GM23338 (cell line): ENCODE measurements at regions not wholly inside any gene's neighbourhood (a gene's known extent, or its start where the extent isn't known, plus 50 kb on each side); places are given as distances from the start of the nearest gene placed in this dataset.

Source experiments
- ATAC-seq: fragments of 200-7000 bp; cut with Tn5 transposase; 3 replicates; pipeline ENCODE4 v1.9.1; 2020
- DNase-seq: peaks from one replicate; pipeline ENCODE4 v3.0.0-alpha.2; 2015; ENCODE audit warnings: low spot score
- H2AFZ ChIP-seq: fragments of 200-600 bp; sonication (generic); 2 replicates; pipeline ENCODE4 v1.8.0; 2016; ENCODE audit warnings: antibody characterized with exemption, mild to moderate bottlenecking, moderate library complexity
- H3F3A ChIP-seq: fragments of 200-600 bp; sonication (generic); replicated peaks from 2 replicates; pipeline ENCODE4 v1.8.0; 2017; ENCODE audit warnings: antibody characterized with exemption, mixed run types, low read depth
- H3K27ac ChIP-seq: fragments of 200-600 bp; sonication (generic); 2 replicates; pipeline ENCODE4 v1.6.1; 2016; ENCODE audit warnings: low read depth
- H3K27me3 ChIP-seq: fragments of 200-600 bp; sonication (generic); 2 replicates; pipeline ENCODE4 v1.8.0; 2016; ENCODE audit warnings: mild to moderate bottlenecking, mixed run types, moderate library complexity; ENCODE audit not compliant: insufficient read depth
- H3K36me3 ChIP-seq: fragments of 200-600 bp; sonication (generic); 2 replicates; pipeline ENCODE4 v1.8.0; 2016; ENCODE audit warnings: mild to moderate bottlenecking; ENCODE audit not compliant: insufficient read depth
- H3K4me1 ChIP-seq: fragments of 200-600 bp; sonication (generic); 2 replicates; pipeline ENCODE4 v1.8.0; 2016; ENCODE audit warnings: mild to moderate bottlenecking, moderate library complexity; ENCODE audit not compliant: insufficient read depth
- H3K4me2 ChIP-seq: fragments of 200-600 bp; sonication (generic); 2 replicates; pipeline ENCODE4 v1.7.1; 2017; ENCODE audit warnings: mixed run types
- H3K4me3 ChIP-seq: fragments of 200-600 bp; sonication (generic); 2 replicates; pipeline ENCODE4 v1.6.1; 2016; ENCODE audit warnings: mixed run types
- H3K79me2 ChIP-seq: fragments of 200-600 bp; sonication (generic); replicated peaks from 2 replicates; pipeline ENCODE4 v1.8.0; 2017; ENCODE audit warnings: mild to moderate bottlenecking; ENCODE audit not compliant: insufficient read depth
- H3K9me2 ChIP-seq: fragments of 200-600 bp; sonication (generic); 2 replicates; pipeline ENCODE4 v1.8.0; 2017; ENCODE audit not compliant: insufficient read depth
- H4K20me1 ChIP-seq: fragments of 200-600 bp; sonication (generic); replicated peaks from 2 replicates; pipeline ENCODE4 v1.8.0; 2017; ENCODE audit warnings: mild to moderate bottlenecking; ENCODE audit not compliant: insufficient read depth
- H3K27ac Mint-ChIP-seq: 2 replicates; pipeline ENCODE4 v1.8.0; 2020; ENCODE audit warnings: inconsistent platforms, mild to moderate bottlenecking, moderate library complexity, mixed read lengths
- H3K27me3 Mint-ChIP-seq: 3 replicates; pipeline ENCODE4 v1.8.0; 2022; ENCODE audit warnings: low read depth, mild to moderate bottlenecking, moderate library complexity, mixed read lengths, inconsistent platforms; ENCODE audit not compliant: insufficient read depth, poor library complexity
- H3K36me3 Mint-ChIP-seq: 3 replicates; pipeline ENCODE4 v1.8.0; 2021; ENCODE audit warnings: low read depth, mild to moderate bottlenecking, inconsistent platforms, moderate library complexity, mixed read lengths
- H3K4me1 Mint-ChIP-seq: 3 replicates; pipeline ENCODE4 v1.8.0; 2020; ENCODE audit warnings: mild to moderate bottlenecking, inconsistent platforms, mixed read lengths
- H3K4me3 Mint-ChIP-seq: 3 replicates; pipeline ENCODE4 v1.8.0; 2021; ENCODE audit warnings: moderate library complexity, mild to moderate bottlenecking, inconsistent platforms, mixed read lengths
- H3K9me3 Mint-ChIP-seq: 3 replicates; pipeline ENCODE4 v1.8.0; 2020; ENCODE audit warnings: moderate library complexity, mild to moderate bottlenecking, inconsistent platforms, mixed read lengths
- EZH2phosphoT487 ChIP-seq: fragments of 200-600 bp; sonication (generic); IDR thresholded peaks from one replicate; pipeline ENCODE4 v1.8.1; 2018; ENCODE audit warnings: antibody characterized with exemption; ENCODE audit not compliant: unreplicated experiment
- JUNB ChIP-seq: IDR thresholded peaks from one replicate; pipeline ENCODE4 v1.6.1; 2016; ENCODE audit warnings: antibody characterized with exemption; ENCODE audit not compliant: unreplicated experiment
- REST ChIP-seq: IDR thresholded peaks from one replicate; pipeline ENCODE4 v1.6.1; 2018; ENCODE audit warnings: antibody characterized with exemption; ENCODE audit not compliant: unreplicated experiment
- TF ChIP-seq, protein P1 (sequence below): fragments of 250-450 bp; sonication (Bioruptor Pico); IDR thresholded peaks from 2 replicates; pipeline ENCODE4 v1.5.0; 2020; ENCODE audit warnings: mild to moderate bottlenecking, moderate library complexity

DNA sequence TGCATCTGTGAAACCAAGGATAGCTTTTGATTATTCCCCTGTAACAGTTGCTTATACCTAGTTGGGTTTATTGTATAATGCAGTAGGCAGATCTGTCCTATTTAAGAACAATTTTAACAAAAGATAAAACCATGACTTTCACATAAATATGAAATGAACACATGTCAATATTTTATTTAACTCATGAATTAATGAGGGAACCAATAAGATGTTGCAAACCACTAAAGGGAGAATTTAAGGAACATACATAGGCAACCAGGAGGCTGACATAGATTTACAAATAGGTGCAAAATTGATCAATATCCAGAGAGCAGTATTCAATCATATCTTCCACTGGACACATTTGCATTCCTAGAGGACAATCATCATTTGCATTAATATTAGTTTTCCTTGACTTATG, 280.0 kb upstream of the BRINP1 start:
- no peaks in the 10 kb centered on the region for H3K9me3 Mint-ChIP-seq
- H4K20me1 ChIP-seq: no peaks in the 10 kb centered on the region
- H3K4me3 ChIP-seq: no peak overlapping the region
- H3K27me3 ChIP-seq: no peaks in the 10 kb centered on the region
- H3K4me3 Mint-ChIP-seq: no peak overlapping the region
- H2AFZ ChIP-seq: no peak overlapping the region
- 0 out of 2 replicates have a peak, but pooled peaks cover 6% of the 10 kb centered on the region for H3K4me1 ChIP-seq
- no peak for ATAC-seq
- no peaks in the 10 kb centered on the region for H3K36me3 ChIP-seq
- no peak overlapping the region for H3K4me2 ChIP-seq
- no peaks in the 10 kb centered on the region for H3K79me2 ChIP-seq
- H3K9me2 ChIP-seq: no peaks in the 10 kb centered on the region; the same call in 1 of the 2 replicates
- no peaks in the 10 kb centered on the region for H3K27me3 Mint-ChIP-seq
- H3K27ac ChIP-seq: no peak overlapping the region
- DNase-seq: no peak
- no peaks in the 10 kb centered on the region for H3F3A ChIP-seq
- TF ChIP-seq JUNB (no peak), REST (no peak)
- H3K36me3 Mint-ChIP-seq: no peaks in the 10 kb centered on the region
- H3K4me1 Mint-ChIP-seq: peaks cover 4% of the 10 kb centered on the region; the same call in 2 of the 3 replicates
- H3K27ac Mint-ChIP-seq: no peak overlapping the region

GRCh38 chr9:119639287-119639955, 270.2 kb upstream of the BRINP1 start:
- Histone ChIP-seq H4K20me1 (no peaks in the 10 kb centered on the region), H3F3A (no peaks in the 10 kb centered on the region), H3K27ac (no peak overlapping the region), H3K4me2 (no peak overlapping the region), H3K79me2 (no peaks in the 10 kb centered on the region), H3K4me3 (no peak overlapping the region), H3K4me1 (no peaks in the 10 kb centered on the region), H3K9me2 (peaks cover 4% of the 10 kb centered on the region; the same call in 1 of the 2 replicates), H3K36me3 (no peaks in the 10 kb centered on the region), H2AFZ (no peak overlapping the region), H3K27me3 (no peaks in the 10 kb centered on the region)
- ATAC-seq: no peak
- no peak overlapping the region for H3K27ac Mint-ChIP-seq
- H3K4me3 Mint-ChIP-seq: no peak overlapping the region
- H3K9me3 Mint-ChIP-seq: no peaks in the 10 kb centered on the region
- peak; percentile 71 for DNase-seq
- no peaks in the 10 kb centered on the region for H3K36me3 Mint-ChIP-seq
- H3K27me3 Mint-ChIP-seq: no peaks in the 10 kb centered on the region
- no peaks in the 10 kb centered on the region for H3K4me1 Mint-ChIP-seq
- TF ChIP-seq REST (peak; percentile 74), EZH2phosphoT487 (no peak)
- TF ChIP-seq, protein P1, sequence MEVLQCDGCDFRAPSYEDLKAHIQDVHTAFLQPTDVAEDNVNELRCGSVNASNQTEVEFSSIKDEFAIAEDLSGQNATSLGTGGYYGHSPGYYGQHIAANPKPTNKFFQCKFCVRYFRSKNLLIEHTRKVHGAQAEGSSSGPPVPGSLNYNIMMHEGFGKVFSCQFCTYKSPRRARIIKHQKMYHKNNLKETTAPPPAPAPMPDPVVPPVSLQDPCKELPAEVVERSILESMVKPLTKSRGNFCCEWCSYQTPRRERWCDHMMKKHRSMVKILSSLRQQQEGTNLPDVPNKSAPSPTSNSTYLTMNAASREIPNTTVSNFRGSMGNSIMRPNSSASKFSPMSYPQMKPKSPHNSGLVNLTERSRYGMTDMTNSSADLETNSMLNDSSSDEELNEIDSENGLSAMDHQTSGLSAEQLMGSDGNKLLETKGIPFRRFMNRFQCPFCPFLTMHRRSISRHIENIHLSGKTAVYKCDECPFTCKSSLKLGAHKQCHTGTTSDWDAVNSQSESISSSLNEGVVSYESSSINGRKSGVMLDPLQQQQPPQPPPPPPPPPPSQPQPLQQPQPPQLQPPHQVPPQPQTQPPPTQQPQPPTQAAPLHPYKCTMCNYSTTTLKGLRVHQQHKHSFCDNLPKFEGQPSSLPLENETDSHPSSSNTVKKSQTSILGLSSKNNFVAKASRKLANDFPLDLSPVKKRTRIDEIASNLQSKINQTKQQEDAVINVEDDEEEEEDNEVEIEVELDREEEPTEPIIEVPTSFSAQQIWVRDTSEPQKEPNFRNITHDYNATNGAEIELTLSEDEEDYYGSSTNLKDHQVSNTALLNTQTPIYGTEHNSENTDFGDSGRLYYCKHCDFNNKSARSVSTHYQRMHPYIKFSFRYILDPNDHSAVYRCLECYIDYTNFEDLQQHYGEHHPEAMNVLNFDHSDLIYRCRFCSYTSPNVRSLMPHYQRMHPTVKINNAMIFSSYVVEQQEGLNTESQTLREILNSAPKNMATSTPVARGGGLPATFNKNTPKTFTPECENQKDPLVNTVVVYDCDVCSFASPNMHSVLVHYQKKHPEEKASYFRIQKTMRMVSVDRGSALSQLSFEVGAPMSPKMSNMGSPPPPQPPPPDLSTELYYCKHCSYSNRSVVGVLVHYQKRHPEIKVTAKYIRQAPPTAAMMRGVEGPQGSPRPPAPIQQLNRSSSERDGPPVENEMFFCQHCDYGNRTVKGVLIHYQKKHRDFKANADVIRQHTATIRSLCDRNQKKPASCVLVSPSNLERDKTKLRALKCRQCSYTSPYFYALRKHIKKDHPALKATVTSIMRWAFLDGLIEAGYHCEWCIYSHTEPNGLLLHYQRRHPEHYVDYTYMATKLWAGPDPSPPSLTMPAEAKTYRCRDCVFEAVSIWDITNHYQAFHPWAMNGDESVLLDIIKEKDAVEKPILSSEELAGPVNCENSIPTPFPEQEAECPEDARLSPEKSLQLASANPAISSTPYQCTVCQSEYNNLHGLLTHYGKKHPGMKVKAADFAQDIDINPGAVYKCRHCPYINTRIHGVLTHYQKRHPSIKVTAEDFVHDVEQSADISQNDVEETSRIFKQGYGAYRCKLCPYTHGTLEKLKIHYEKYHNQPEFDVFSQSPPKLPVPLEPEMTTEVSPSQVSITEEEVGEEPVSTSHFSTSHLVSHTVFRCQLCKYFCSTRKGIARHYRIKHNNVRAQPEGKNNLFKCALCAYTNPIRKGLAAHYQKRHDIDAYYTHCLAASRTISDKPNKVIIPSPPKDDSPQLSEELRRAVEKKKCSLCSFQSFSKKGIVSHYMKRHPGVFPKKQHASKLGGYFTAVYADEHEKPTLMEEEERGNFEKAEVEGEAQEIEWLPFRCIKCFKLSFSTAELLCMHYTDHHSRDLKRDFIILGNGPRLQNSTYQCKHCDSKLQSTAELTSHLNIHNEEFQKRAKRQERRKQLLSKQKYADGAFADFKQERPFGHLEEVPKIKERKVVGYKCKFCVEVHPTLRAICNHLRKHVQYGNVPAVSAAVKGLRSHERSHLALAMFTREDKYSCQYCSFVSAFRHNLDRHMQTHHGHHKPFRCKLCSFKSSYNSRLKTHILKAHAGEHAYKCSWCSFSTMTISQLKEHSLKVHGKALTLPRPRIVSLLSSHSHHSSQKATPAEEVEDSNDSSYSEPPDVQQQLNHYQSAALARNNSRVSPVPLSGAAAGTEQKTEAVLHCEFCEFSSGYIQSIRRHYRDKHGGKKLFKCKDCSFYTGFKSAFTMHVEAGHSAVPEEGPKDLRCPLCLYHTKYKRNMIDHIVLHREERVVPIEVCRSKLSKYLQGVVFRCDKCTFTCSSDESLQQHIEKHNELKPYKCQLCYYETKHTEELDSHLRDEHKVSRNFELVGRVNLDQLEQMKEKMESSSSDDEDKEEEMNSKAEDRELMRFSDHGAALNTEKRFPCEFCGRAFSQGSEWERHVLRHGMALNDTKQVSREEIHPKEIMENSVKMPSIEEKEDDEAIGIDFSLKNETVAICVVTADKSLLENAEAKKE: no peak
